ENCODE measurements at regions not wholly inside any gene's neighbourhood (a gene's known extent, or its start where the extent isn't known, plus 50 kb on each side); places are given as distances from the start of the nearest gene placed in this dataset.

- TF ChIP-seq, protein P1, sequence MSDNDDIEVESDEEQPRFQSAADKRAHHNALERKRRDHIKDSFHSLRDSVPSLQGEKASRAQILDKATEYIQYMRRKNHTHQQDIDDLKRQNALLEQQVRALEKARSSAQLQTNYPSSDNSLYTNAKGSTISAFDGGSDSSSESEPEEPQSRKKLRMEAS (IDR thresholded peaks at IDR 0.05; ENCODE audit: insufficient read depth, insufficient read length): no peak
- TF ChIP-seq POLR2AphosphoS5 (IDR thresholded peaks at IDR 0.05; ENCODE audit: insufficient read depth, low read depth, low read length) (no peak), JUN (IDR thresholded peaks at IDR 0.05; ENCODE audit: borderline replicate concordance, insufficient read depth, insufficient read length, low read depth) (no peak), MYC (IDR thresholded peaks at IDR 0.05; ENCODE audit: low read depth, low read length) (no peak), GATA2 (IDR thresholded peaks at IDR 0.05; ENCODE audit: insufficient read depth, insufficient read length, low read depth, low read length) (no peak), EZH2 (IDR thresholded peaks at IDR 0.05; ENCODE audit: borderline replicate concordance, low read depth, low read length, severe bottlenecking) (no peak), POLR2A (IDR thresholded peaks at IDR 0.05; ENCODE audit: low read depth, low read length) (no peak), FOS (IDR thresholded peaks at IDR 0.05; ENCODE audit: borderline replicate concordance, insufficient read depth, low read length) (no peak)
- TF ChIP-seq, protein P2, sequence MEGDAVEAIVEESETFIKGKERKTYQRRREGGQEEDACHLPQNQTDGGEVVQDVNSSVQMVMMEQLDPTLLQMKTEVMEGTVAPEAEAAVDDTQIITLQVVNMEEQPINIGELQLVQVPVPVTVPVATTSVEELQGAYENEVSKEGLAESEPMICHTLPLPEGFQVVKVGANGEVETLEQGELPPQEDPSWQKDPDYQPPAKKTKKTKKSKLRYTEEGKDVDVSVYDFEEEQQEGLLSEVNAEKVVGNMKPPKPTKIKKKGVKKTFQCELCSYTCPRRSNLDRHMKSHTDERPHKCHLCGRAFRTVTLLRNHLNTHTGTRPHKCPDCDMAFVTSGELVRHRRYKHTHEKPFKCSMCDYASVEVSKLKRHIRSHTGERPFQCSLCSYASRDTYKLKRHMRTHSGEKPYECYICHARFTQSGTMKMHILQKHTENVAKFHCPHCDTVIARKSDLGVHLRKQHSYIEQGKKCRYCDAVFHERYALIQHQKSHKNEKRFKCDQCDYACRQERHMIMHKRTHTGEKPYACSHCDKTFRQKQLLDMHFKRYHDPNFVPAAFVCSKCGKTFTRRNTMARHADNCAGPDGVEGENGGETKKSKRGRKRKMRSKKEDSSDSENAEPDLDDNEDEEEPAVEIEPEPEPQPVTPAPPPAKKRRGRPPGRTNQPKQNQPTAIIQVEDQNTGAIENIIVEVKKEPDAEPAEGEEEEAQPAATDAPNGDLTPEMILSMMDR (IDR thresholded peaks at IDR 0.05; ENCODE audit: extremely low read depth in 1 of 2, insufficient read depth in 1 of 2, low read depth in 1 of 2, low read length in 2 of 2): no peak
- H3K36me3 ChIP-seq (ENCODE audit: control insufficient read depth in 2 of 2, extremely low read depth in 1 of 2, insufficient read depth in 2 of 2, low read length in 2 of 2): no peaks in the 10 kb centered on the region
- H3K27me3 ChIP-seq (ENCODE audit: control insufficient read depth in 2 of 2, insufficient read depth in 2 of 2, low read length in 2 of 2): no peaks in the 10 kb centered on the region
- FAIRE-seq (no peak), DNase-seq (ENCODE audit: low read depth, low spot score) (no peak)
- H3K27ac ChIP-seq (ENCODE audit: insufficient read depth, low read depth, low read length): no peak overlapping the region
- intact Hi-C loops (cut with micrococcal nuclease): no loop called here
- H3K4me3 ChIP-seq (replicated peaks in 1 of 3; ENCODE audit: insufficient read depth in 1 of 3, low read depth in 1 of 3, low read length in 3 of 3): no peak overlapping the region
- H2AFZ ChIP-seq (ENCODE audit: low read depth, low read length): no peak overlapping the region
- no peaks in the 10 kb centered on the region for H3K4me1 ChIP-seq (ENCODE audit: control insufficient read depth, extremely low read depth, insufficient read depth, low read length)
- no peak overlapping the region for H3K9ac ChIP-seq (replicated peaks; ENCODE audit: extremely low read depth, insufficient read depth, low read length)
- H3K9me1 ChIP-seq (replicated peaks; ENCODE audit: control insufficient read depth, extremely low read depth, insufficient read depth, low read length): no peaks in the 10 kb centered on the region
- POLR2A ChIA-PET: no interaction called here
- H3K79me2 ChIP-seq (ENCODE audit: control insufficient read depth, insufficient read depth, low read length): no peaks in the 10 kb centered on the region
- dilution Hi-C loops (cut with MboI; ENCODE audit: extremely low pct_ligation_motif_present, low sequenced_read_pairs): no loop called here
- H4K20me1 ChIP-seq (replicated peaks; ENCODE audit: control insufficient read depth, extremely low read depth, insufficient read depth, low read length): no peaks in the 10 kb centered on the region
- peaks cover 3% of the 10 kb centered on the region for H3K9me3 ChIP-seq (replicated peaks; ENCODE audit: control insufficient read depth, insufficient read depth, low read length)
- BruUV-seq (replicated peaks): no TSS peak
- CTCF ChIA-PET: no interaction called here
- no peak overlapping the region for H3K4me2 ChIP-seq (ENCODE audit: insufficient read depth, low read length)
Measured at GRCh38 chr17:71392715-71393567, 727.9 kb upstream of the SOX9 start.

Data from endothelial cell of umbilical vein (primary cell).